AG10803 (cell line): ENCODE measurements at regions not wholly inside any gene's neighbourhood (a gene's known extent, or its start where the extent isn't known, plus 50 kb on each side); places are given as distances from the start of the nearest gene placed in this dataset.

Experiments
- DNase-seq: peaks from one replicate; pipeline ENCODE4 v3.0.0; 2010; ENCODE audit warnings: low read depth
- H3K4me3 ChIP-seq: 2 replicates; pipeline ENCODE4 v1.5.1; 2011; ENCODE audit warnings: mild to moderate bottlenecking, low read length, control low read depth
- TF ChIP-seq, protein P1 (sequence below): conservative IDR thresholded peaks from 2 replicates; pipeline ENCODE4 v1.5.1; 2011; ENCODE audit warnings: mild to moderate bottlenecking, low read length, control low read depth, inconsistent platforms

DNA sequence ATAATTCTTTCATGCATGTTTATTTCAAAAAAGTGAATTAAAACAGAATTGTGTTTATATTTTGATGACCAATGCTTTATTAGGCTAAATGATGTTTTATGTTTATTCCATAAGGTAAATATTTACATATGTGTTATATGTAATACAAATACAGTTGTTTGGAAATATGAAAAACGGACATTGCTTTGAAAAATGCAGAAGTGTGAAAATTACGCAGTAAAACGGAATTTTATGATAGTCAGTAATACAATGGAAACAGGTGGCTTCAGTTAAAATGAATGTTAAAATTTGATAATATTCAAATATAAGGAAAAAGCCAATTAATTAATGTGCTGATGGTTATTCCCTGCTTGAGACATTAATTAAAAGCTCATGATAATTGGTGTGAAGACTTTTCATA lies 1633.8 kb downstream of the MAT2B start:
- no peak overlapping the region for H3K4me3 ChIP-seq
- DNase-seq, result no peak
- TF ChIP-seq, protein P1, sequence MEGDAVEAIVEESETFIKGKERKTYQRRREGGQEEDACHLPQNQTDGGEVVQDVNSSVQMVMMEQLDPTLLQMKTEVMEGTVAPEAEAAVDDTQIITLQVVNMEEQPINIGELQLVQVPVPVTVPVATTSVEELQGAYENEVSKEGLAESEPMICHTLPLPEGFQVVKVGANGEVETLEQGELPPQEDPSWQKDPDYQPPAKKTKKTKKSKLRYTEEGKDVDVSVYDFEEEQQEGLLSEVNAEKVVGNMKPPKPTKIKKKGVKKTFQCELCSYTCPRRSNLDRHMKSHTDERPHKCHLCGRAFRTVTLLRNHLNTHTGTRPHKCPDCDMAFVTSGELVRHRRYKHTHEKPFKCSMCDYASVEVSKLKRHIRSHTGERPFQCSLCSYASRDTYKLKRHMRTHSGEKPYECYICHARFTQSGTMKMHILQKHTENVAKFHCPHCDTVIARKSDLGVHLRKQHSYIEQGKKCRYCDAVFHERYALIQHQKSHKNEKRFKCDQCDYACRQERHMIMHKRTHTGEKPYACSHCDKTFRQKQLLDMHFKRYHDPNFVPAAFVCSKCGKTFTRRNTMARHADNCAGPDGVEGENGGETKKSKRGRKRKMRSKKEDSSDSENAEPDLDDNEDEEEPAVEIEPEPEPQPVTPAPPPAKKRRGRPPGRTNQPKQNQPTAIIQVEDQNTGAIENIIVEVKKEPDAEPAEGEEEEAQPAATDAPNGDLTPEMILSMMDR, result no peak

DNA sequence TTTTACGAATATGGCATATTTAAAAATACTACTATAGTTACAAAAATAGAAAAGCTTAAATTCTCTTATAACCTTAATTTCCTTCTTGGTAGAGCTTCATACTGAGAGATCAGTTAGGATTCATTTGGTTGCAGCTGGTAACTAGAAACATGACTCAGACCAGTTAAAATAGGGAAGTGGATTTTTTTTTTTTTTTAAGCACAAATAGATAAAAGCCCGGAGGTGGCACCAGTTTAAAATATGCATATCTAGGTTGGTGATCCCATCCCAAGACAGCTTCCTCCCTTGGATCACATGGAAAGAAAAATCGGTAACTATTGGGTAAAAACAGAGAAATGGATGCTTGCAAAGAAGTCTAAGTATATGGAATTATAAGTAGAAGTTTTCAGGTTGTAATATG lies 1634.3 kb downstream of the MAT2B start:
- no peak overlapping the region for H3K4me3 ChIP-seq
- TF ChIP-seq, protein P1, result no peak
- DNase-seq, result no peak

DNA sequence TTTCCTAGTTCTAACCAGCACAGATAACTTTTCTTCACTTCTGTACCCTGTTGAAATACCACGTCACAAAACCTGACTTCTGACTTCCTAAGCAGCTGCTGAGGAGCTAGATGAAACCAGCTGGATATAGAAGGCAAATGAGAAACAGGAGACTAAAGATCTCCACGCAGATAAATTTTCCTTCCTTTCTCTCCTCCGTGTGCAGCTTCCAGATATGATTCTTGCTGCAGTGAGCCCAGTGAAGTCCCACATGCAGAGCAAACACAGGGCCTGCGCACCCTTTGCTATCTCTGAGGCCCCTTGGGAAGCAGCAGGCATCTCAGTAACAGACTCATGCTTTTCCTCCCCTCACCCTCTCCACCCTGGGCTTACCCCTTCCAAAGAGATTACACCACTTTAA lies 1638.3 kb downstream of the MAT2B start:
- TF ChIP-seq, protein P1, result no peak
- no peak for DNase-seq
- no peak overlapping the region for H3K4me3 ChIP-seq

DNA sequence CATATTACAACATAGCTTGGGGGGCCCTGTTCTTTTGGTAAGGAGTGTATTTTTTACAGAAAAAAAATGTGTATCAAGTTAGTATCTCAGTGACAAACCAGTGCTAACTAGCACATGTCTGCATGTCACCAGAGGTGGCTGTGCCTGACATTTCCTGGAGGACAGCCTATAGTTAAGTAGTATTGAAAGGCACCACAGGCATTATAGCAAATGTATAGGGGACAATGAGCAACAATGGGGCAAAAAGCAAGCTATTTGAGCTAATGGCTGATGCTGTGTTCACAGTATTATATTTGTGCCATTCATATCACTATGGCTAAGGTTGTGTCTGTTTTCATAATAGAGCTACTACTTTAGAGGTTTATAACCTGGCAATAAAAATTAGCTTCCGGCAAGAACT lies 1644.0 kb downstream of the MAT2B start:
- H3K4me3 ChIP-seq, result no peak overlapping the region
- TF ChIP-seq, protein P1, result no peak
- no peak for DNase-seq

DNA sequence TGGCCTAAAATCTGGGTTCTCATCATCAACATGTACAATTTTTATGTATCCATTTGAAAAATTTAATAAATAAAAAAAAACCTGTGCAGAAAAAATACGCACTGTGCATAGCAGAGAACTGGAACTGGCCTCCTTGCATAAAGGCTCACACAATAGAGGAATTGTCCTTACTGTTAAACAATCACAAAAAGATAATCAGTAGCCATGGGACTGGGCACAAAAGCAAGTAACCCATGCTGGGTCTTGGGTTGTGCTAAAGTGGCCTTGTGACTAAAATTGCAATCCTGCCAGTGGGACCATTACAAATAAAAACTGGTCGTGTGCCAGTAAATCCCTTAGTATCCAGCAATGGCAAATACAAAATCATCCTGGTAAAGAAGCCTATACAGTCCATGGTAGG lies 1646.6 kb downstream of the MAT2B start:
- H3K4me3 ChIP-seq, result no peak overlapping the region
- TF ChIP-seq, protein P1, result no peak
- no peak for DNase-seq

DNA sequence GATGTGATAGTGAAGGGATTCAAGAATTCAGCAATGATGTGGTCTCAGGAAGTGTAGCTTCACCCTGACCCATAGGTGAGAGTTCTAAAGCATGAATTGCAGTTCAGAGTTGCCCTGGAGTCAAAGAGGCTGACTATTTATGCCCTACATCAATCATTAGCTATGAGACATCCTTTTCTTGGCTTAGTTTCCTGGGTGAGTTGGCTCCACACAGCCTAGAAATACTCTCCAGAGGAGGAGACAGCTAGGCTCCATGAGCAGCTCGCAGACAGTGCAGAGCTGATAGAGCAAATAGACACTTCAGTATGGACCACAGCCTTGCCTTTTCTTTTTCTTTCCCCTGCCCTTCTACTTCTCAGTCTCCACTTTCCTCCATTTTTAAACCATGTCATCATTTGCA lies 1651.8 kb downstream of the MAT2B start:
- no peak overlapping the region for H3K4me3 ChIP-seq
- DNase-seq, result no peak
- TF ChIP-seq, protein P1, result no peak

DNA sequence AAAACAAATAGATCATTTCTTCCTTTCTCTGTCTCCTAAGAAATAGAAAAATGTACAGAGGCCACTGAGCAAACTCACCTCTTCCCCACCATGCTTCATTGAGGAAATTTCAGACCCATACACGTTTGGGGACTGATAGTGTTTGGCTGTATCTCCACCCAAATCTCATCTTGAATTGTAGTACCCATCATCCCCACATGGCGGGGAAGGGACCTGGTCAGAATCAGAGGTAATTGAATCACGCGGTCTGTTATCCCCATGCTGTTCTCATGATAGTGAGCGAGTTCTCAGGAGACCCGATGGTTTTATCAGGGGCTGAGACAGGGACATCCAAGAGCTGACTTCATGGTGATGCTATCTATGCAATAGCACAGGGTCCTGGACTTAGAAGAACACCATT lies 1655.8 kb downstream of the MAT2B start:
- no peak for DNase-seq
- TF ChIP-seq, protein P1, result no peak
- no peak overlapping the region for H3K4me3 ChIP-seq
